ENCODE measurements at regions not wholly inside any gene's neighbourhood (a gene's known extent, or its start where the extent isn't known, plus 50 kb on each side); places are given as distances from the start of the nearest gene placed in this dataset.

DNA sequence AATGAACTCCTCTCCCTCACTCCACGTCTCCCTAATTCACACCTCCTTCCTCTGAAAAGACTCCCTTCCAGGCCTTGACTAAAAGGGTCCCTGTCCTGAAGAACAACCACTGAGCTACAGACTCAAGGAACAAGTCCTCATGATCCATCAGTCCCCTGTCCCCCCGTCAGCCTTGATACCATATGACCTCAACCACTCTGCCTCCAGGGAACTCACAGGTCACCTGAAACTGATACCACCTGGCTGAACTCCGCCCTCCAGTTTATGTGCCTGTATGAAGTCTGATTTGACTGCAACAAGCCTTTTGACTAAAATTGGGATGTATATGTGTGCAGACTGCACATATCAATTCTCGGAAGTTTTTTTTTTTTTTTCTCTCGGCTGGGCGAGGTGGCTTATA is 88.7 kb downstream of the UGCG start:
- FAIRE-seq, result no peak

DNA sequence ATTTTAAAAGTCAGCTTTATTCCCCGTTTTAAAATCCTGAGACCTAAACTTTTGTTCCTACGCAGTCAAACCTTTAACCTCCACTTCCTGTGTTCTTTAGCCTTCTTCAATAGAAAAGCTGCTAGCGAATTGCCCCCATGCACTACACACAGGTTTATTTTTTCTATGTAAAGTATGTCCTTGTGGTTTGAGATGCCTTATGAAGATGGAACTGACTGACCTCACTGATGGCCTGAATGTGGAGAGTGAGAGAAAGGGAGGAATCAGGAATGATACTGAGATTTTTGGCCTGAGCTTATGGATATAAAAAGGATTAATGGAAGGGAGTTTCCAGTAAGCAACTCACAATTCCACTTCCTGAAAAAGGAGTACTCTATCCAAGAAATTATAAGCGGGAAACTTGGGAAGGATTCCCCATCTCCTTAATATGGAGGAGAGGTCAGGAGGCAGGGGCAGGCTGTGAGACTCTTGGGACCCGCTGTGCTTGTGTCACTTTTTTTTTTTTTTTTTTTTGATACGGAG is 89.5 kb downstream of the UGCG start:
- FAIRE-seq, result peak; percentile 8

Data from endometrium (tissue), 2 donors.